Tibial nerve (tissue), 4 donors: ENCODE measurements at regions not wholly inside any gene's neighbourhood (a gene's known extent, or its start where the extent isn't known, plus 50 kb on each side); places are given as distances from the start of the nearest gene placed in this dataset.

Experiments
- CTCF ChIP-seq, 5 experiments: fragments of 200-600 bp in 3 of 5; fragments of 450-650 bp in 2 of 5; sonication (generic) in 3 of 5; IDR thresholded peaks; one replicate each; pipeline ENCODE4 v1.5.1; 2016 to 2019; ENCODE audit warnings: antibody characterized with exemption in 5 of 5, mild to moderate bottlenecking in 3 of 5, moderate library complexity in 2 of 5
- EP300 ChIP-seq, 2 donors: sonication (generic); formaldehyde crosslinking; IDR thresholded peaks; one replicate each; pipeline ENCODE4 v1.6.1; 2017; ENCODE audit warnings: antibody characterized with exemption in 2 of 2, mild to moderate bottlenecking in 1 of 2

- TF ChIP-seq CTCF (IDR thresholded peaks at IDR 0.05) (no peak), EP300 (IDR thresholded peaks at IDR 0.05) (no peak)
These were observed 334.1 kb upstream of the TPK1 start for GRCh38 chr7:145169908-145170307.
